T-helper 2 cell (primary cell): ENCODE measurements at regions not wholly inside any gene's neighbourhood (a gene's known extent, or its start where the extent isn't known, plus 50 kb on each side); places are given as distances from the start of the nearest gene placed in this dataset.
A peak's percentile ranks its signal among the peaks of the same experiment; 100 is the strongest.
"Not testable (repeated sequence)": the region's sequence is repeated elsewhere in the genome, so short reads cannot be mapped to it uniquely, and the experiment has no call there.

Source experiments
- DNase-seq, 5 experiments: peaks; one replicate each; pipeline versions ENCODE4 v3.0.0 to v3.0.0-alpha.2; 2012 to 2022

DNA sequence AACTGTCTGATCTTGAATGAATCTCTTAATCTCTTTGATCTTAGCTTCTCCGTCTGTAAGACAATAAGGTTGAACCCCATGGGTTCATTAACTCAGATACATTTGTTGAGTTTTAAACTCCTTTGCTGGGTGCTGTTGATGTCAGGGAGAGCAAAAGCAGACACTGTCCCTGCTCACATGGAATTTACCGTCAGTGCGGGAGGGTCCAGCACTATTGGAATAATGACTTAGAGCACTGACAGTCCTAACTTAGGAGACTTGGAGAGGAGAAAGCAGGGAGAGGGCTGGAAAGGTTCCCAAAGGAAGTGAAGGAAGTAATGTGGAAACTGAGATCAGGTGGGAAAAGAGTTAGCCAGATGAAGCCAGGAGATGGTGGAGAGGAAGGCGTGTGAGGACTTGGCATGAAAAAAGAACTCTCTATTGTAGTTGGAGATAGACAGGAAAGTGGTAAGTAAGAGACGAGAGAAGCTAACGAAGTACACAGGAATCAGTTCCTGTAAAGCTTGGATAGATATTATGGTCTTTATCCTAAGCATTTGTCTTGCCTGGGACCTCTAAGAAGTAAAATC, 141.4 kb upstream of the SERTAD2 start:
- no peak for DNase-seq

GRCh38 chr2:64796926-64797325, 143.2 kb upstream of the SERTAD2 start:
- no peak for DNase-seq

DNA sequence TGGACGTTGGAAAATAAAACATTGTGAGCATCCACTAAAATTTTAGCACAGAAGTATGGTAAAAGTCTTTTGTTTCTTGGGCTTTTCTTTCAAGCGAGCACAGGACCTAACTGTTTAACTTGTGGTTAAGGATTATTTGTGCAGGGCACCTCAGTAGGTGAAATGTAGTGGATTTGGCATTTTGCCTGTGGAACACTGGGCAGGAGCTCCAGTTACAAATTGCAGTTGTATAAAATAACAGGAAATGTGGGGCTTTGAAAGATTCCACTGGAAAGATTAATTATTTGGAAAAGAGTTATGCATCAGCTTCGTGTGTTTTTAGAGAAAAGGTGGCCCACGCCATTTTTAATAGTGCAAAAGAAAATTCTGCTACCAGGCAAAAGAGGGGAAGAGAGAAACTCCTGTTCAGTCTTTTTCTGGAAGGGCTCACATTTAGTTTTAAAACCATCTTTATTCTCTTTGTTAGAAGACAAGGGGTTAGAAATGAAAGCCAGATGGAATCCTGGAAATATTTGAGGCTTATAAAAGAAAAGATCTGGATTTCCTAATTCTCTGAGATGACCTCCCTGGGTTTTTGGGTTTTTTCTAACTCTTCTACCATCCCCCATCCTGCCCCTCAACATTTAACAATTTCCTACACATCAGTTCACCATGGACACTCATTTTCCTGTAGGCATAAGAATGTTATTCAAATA, 144.3 kb upstream of the SERTAD2 start:
- DNase-seq = no peak

DNA sequence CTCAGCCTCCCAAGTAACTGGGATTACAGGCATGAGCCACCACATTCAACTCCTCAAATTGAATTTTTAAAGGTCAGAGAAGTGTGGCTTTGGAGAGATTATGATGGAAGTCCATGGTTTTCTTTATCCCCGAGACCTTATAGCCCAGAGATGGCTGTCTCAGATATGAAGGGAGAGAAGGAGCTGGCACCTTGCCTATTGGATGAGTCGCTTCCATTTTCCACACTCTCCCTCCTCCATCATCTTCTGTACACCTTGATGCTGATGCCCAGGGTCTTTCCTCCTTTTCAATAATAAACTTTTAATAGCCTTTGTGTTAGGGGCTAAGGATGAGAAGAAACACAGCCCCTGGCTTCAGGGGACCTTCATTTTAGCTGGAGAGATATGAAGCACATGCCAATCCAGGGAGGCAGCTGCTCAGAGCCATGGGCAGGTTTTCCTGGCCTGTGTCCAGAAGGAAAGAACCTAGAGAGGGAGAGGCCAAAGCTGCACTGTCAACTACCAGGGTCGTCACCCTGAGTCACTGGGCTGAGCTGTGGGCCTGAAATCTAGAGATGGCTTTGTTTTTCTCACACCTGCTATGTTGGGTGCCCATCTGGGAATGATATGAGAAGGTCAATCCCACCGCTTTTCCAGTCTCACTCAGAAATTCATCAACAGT, 146.0 kb upstream of the SERTAD2 start:
- no peak for DNase-seq

DNA sequence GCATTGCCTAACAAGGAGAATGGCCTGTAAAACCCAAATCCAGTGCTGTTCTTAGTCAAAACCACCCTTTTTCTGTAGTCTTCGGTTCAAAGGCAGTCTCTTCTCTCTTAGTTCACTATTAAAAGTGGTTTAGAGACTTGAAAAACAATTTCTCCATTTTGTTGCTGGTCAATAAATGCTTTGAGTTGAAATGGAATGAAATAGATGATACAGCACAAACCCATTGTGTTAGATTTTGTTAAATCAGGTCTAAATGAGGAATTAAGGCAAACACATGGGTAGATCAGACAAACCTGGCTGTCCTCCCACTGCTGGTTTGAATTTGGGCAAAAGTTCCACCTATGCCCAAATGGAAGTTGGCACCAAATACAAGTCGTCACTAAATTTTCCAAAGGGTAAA, 150.1 kb upstream of the SERTAD2 start:
- DNase-seq = no peak

GRCh38 chr2:64804651-64805050, 150.9 kb upstream of the SERTAD2 start:
- no peak for DNase-seq

- DNase-seq = peak in 2 of 5 experiments; percentile 34 to 40
Measured at GRCh38 chr2:64807417-64807816, 153.7 kb upstream of the SERTAD2 start.

GRCh38 chr2:64808092-64808491, 154.4 kb upstream of the SERTAD2 start:
- DNase-seq = no peak

DNA sequence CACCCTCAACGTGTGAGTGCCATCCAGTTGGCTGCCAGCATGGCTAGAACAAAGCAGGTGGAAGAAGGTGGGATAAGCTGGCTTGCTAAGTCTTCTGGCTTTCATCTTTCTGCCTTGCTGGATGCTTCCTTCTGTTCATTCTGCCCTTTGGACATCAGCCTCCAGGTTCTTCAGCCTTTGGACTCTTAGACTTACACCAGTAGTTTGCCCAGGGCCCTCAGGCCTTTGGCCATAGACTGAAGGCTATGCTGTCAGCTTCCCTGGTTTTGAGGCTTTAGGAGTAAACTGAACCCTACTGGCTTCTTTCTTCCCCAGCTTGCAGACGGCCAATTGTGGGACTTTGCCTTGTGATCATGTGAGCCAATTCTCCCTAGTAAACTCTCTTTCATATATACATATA, 155.0 kb upstream of the SERTAD2 start:
- no peak for DNase-seq

DNA sequence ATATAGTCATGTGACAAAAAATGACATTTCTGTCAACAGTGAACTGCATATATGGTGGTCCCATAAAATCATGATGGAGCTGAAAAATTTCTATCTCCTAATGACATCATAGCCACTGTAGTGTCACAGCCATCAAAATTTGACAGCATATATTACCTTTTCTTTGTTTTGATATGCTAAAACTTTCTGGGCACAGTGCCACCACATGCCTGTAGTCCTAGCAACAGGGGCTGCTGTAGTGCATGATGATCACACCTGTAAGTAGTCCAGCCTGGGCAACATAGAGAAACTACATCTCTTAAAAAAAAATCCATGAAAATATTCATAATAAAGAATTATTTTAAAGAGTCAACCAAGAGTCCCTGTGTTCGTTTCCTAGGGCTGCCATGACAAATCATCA, 155.5 kb upstream of the SERTAD2 start:
- DNase-seq = no peak

GRCh38 chr2:64812285-64812684, 158.6 kb upstream of the SERTAD2 start:
- DNase-seq = no peak

DNA sequence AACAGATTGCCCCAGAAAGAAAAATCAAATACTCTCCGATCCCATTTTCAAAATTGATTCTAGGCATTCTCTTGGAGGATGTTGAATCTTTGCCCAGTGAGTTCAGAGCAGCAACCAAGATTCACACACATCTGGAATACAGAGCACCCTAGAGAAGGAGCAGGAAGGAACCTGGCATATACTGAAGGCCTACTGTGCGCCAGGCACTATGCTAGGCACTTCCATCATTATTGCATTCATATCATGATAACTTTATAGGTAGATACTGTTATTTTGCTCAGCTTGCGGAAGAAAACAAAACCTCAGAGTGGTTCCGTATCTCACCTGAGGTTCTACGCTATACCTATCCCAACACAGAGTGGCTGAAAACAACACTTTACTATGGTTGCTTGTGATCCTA, 160.3 kb upstream of the SERTAD2 start:
- DNase-seq = no peak

GRCh38 chr2:64816526-64816925, 162.8 kb upstream of the SERTAD2 start:
- DNase-seq = not testable (repeated sequence)

DNA sequence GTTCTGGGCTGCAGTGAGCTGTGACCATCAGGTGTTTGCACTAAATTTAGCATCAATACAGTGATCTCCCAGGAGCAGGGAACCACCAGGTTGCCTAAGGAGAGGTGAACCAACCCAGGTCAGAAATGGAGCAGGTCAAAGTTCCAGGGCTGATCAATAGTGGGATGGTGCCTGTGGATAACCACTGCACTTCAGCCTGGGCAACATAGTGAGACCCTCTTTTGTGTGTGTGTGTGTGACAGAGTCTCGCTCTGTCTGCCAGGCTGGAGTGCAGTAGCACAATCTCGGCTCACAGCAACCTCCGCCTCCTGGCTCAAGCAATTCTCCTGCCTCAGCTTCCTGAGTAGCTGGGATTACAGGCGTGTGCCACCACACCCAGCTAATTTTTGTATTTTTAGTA, 163.7 kb upstream of the SERTAD2 start:
- DNase-seq = no peak

GRCh38 chr2:64818664-64819060, 164.9 kb upstream of the SERTAD2 start:
- peak in 1 of 5 experiments; percentile 12 for DNase-seq

- no peak for DNase-seq
Measured at GRCh38 chr2:64819361-64819760, 165.6 kb upstream of the SERTAD2 start.

GRCh38 chr2:64819774-64820688, 166.3 kb upstream of the SERTAD2 start:
- peak in 3 of 5 experiments; percentile 17 to 90 (median 38) for DNase-seq

- DNase-seq = no peak
Measured at GRCh38 chr2:64820901-64821300, 167.2 kb upstream of the SERTAD2 start.

GRCh38 chr2:64823794-64824193, 165.4 kb upstream of the SLC1A4 start:
- DNase-seq = no peak

GRCh38 chr2:64825831-64826491, 163.2 kb upstream of the SLC1A4 start:
- DNase-seq = no peak

DNA sequence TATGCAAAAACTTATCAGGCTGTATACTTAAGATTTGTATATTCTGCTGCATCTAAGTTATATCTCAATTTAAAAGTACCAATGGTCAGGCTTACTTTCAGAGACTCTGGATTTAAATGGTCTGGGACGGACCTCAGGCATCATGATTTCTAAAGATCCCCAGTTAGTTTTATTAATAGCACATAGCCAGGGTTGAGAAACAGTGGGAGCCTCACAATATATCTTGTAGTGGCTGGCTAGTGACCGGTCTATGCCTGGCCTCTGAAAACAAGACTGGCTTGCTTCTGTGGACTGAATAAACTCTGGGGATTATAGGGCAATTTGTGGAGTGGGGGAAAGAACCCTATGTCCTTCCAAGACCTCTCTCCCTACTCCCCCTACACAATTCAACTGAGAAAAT, 162.5 kb upstream of the SLC1A4 start:
- no peak for DNase-seq

DNA sequence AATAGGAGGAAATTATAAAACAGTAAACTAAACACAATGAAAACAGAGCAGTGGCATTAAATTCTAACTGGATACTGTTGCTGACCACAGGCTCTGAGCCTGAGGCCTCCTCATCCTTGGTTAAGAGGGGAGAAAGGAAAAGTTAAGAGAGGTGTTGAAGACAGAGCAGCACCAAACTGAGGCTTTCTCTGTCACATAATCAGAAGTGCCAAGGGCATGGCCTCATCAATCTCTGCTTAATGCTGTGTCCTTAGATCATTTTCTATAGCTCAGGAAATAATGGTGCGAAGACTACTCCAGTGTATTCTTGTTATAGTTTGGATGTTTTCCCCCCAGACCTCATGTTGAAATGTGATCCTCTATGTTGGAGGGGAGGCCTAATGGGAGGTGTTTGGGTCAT, 160.9 kb upstream of the SLC1A4 start:
- no peak for DNase-seq

DNA sequence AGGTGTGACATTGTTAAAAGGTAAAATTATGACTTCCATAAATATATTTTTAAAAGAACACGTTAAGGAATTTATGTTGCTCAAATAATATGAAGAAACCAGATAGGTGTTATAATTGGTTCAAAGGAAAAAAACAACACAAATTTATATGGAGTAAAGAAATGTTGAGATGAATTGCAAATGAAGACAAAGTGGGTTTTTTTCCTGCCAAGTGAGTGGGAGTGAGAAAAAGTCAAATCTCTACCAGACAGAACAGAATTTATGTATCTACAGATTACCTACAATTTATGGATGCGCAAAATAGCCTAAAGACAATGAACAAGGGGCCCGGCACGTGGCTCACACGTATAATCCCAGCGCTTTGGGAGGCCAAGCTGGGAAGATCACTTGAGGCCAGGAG, 159.7 kb upstream of the SLC1A4 start:
- no peak for DNase-seq
